ENCODE measurements at regions not wholly inside any gene's neighbourhood (a gene's known extent, or its start where the extent isn't known, plus 50 kb on each side); places are given as distances from the start of the nearest gene placed in this dataset.

DNA sequence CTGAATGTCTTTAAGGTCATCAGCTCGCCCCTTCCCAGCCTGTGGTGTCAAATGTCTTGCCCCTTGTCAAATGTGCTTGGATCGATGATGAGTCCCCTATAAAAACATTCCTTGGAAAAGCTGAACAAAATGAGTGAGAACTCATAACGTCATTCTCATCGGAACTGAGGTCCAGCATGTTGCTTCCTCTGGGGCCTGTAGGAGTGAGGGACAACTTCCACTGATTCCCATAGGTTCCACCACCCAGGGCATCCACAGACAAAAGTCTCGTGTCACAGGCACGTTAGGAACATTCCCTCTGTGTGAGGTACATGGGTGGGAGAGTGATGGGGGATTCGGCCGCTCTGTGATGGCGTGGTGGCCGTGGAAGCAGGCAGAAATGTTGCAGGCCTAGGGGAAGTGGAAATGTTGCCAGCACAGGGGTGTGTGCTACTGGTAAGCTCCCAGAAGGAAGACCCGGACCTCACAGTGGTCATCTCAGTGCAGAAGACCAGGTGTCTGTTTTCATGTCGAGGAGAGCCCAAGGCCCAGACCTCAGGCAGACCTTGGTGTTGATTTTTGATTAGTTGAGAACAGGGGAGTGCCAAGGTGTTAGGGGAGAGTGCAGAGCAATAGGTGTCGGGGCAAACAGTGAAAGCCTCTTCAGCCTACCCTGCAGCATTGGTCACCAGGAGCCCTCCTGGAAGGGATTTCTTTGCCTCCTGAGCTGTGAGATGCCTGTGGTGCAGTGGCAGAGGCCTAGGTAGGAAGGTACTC, 96.8 kb downstream of the SNRPN start:
- no peak for DNase-seq (ENCODE audit: low spot score)

DNA sequence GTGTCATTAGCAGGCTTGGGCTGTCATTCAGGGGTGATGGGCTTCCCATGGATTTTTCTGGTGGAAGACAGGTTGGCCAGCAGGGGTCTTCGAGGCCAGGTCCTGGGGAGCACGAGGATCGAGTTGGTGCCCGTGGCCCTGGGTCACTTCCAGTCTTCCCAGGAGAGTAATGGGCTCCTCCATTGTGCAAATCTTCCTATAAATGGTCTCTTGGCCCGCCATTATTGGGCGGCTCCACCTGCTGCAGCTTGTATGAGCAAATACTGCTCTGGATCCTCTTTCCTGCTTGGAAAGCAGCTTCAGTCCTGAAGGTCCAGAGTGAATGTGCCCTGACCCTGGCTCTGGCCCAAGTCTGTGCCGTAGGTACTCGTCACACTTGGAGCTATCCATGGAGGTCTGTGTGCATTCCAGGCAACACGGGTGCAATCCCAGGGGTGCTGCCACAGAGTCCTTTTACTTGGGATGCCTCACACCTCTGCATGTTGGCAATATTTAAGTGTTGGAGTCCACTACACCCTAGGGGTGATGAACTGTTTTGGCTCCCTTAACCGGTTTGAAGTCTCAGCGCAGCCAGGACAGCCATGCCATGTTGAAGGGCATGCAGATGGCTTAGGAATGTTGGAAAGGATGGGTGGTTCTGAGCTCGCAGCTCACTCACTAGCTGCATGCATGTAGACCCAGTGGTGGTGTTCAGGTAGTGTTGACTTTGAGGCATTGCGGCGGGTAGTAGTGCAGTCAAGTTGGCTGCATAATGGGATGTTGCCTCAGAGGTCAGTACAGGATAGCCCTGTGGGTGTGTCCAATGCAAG, 97.6 kb downstream of the SNRPN start:
- DNase-seq (ENCODE audit: low spot score) = no peak

DNA sequence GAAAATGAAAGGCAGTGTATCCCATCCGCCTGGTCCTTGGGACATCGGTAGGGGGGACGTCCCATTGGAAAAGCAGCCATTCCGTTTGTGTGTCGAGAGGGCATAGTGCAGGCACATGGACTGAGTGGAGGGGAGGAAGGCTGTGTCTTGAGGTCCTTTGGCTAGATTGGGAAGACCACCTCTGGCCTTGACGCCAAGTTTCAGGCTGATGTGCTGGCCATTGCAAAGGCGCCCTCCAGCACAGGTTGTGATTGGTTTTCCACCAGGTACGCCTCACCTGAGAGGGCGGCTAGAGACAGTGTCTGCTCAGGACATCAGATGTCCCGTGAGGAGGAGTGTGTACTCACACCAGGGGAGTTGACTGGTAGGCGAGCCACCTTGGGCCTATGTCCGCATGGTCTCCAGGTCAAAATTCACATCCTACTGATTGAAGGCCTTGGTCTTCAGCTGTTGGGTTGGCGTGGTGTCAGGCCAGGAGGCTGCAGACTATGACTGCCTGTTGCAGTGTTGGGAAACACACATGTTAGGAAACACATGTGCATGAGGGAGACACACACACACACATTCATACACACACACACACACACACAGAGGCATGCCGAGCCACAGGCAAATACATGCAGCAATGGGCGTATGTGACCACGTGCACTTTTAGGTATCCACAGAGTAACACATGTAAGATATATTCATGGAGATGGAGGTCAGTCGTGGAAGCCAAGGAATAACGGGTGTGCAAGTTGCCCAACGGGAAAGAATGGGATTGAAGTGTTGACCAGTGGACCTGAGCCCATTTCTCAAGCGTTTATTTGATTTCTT, 98.4 kb downstream of the SNRPN start:
- DNase-seq (ENCODE audit: low spot score) = no peak

DNA sequence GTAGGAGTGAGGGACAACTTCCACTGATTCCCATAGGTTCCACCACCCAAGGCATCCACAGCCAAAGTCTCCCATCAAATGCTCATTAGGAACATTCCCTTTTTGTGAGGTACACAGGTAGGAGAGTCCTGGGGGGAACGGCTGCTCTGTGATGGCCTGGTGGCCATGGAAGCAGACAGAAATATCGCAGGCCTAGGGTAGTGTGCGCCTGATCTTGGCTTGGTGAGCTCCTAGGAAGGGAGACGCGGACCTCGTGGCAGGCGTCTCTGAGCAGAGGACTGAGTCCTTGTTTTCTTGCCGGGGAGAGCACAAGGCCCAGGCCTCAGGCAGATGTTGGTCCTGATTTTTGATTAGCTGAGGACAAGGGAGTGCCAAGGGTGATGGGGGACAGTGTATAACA, 99.5 kb downstream of the SNRPN start:
- no peak for DNase-seq (ENCODE audit: low spot score)

- DNase-seq (ENCODE audit: low spot score) = no peak
Observed at GRCh38 chr15:25054943-25055342, 100.2 kb downstream of the SNRPN start.

- no peak for DNase-seq (ENCODE audit: low spot score)
Observed at GRCh38 chr15:25055356-25056068, 100.7 kb downstream of the SNRPN start.

- DNase-seq (ENCODE audit: low spot score) = peak; percentile 41
Observed at GRCh38 chr15:25056484-25057425, 102.0 kb downstream of the SNRPN start.

DNA sequence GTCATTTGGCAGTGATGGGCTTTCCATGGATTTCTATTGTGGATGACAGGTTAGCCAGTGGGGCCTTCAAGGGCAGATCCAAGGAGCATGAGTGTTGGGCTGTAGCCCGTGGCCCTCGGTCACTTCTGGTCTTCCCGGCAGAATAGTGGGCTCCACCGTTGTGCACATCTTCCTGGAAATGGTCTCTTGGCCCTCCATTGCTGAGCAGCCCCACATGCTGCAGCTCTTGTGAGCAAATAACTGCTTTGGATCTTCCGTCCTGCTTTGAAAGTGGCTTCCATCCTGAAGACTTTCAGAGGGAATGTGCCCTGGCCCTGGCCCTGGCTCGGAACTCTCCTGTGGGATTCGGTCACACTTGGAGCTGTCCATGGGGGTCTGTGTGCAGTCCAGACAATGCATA, 102.8 kb downstream of the SNRPN start:
- DNase-seq (ENCODE audit: low spot score) = no peak

DNA sequence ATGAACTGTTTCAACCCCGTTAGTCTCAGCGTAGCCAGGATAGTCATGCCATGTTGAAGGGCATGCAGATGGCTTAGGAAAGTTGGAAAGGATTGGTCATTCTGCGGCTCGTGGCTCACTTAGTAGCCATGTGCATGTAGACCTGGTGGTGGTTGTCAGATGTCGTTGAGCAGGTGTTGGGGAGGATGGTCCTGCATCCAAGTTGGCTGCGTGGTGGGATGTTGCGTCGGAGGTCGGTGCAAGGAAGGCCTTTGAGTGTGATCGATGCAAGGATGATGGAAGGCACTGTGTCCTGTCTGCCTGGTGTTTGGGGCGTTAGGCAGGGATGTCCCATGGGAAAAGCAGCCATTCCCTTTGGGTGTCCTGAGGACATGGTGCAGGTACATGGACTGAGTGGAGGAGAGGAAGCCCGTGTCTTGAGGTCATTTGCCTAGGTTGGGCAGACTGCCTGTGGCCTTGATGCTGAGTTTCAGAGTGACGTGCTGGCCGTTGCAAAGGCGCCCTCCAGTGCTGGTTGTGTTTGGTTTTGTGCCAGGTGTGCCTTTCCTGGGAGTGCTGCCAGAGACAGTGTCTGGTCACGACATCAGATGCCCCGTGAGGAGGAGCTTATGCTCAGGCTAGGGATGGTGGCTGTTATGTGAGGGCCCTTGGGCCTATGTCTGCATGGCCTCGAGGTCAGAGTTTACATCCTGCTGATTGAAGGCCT, 103.4 kb downstream of the SNRPN start:
- no peak for DNase-seq (ENCODE audit: low spot score)

DNA sequence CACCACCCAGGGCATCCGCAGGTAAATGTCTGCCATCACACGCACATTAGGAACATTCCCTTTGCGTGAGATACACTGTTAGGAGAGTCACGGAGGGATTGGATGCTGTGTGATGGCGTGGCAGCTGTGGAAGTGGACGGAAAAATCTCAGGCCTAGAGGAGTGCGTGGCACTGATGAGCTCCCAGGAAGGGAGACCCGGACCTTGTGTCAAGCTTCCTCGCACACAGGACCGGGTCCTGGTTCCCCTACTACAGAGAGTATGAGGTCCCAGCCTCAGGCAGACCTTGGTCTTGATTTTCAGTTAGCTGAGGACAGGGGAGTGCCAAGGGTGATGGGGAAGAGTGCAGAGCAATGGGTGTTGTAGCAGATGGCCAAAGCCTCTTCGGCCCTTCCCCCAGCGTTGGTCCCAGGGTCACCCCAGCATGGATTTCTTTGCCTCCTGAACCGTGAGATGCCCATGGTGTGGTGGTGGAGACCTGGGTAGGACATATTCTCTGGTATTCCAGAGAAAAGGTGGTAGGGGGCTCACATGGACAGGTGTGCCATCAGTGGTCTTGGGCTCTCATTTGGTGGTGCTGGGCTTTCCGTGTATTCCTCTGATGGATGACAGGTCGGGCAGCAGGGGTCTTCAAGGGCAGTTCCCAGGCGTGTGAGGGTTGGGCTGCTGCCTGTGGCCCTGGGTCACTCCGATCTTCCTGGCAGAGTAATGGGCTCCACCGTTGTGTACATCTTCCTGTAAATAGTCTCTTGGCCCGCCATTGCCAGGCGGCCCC, 105.1 kb downstream of the SNRPN start:
- no peak for DNase-seq (ENCODE audit: low spot score)

GRCh38 chr15:25060472-25060803, 105.7 kb downstream of the SNRPN start:
- DNase-seq (ENCODE audit: low spot score) = no peak

GRCh38 chr15:25060996-25061620, 106.3 kb downstream of the SNRPN start:
- DNase-seq (ENCODE audit: low spot score) = no peak

GRCh38 chr15:25061808-25062550, 107.2 kb downstream of the SNRPN start:
- DNase-seq (ENCODE audit: low spot score) = no peak

- no peak for DNase-seq (ENCODE audit: low spot score)
Observed at GRCh38 chr15:25062551-25063430, 108.0 kb downstream of the SNRPN start.

GRCh38 chr15:25065286-25065685, 110.5 kb downstream of the SNRPN start:
- no peak for DNase-seq (ENCODE audit: low spot score)

- DNase-seq (ENCODE audit: low spot score) = no peak
Observed at GRCh38 chr15:25065876-25066275, 111.1 kb downstream of the SNRPN start.

DNA sequence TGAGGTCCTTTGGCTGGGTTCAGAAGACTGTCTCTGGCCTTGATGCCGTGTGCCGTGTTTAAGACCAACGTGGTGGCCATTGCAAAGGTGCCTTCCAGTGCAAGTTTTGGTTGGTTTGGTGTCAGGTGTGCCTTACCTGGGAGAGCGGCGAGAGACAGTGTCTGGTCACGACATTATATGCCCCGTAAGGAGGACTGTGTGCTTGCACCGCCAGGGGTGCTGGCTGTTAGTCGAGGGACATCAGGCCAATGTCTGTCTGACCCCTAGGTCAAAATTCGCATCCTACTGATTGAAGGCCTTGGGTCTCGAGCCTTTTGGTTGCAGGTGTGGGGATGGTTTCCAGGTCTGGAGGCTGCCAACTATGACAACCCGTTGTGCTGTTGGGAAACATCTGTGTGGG, 111.9 kb downstream of the SNRPN start:
- DNase-seq (ENCODE audit: low spot score) = no peak
